ENCODE measurements at regions not wholly inside any gene's neighbourhood (a gene's known extent, or its start where the extent isn't known, plus 50 kb on each side); places are given as distances from the start of the nearest gene placed in this dataset.

- Histone ChIP-seq H3K79me2 (replicated peaks; ENCODE audit: insufficient read depth, low read length) (no peaks in the 10 kb centered on the region), H3K9me3 (ENCODE audit: low read length) (no peaks in the 10 kb centered on the region), H3K4me3 (ENCODE audit: low read length) (no peak overlapping the region), H2AFZ (ENCODE audit: low read depth, low read length) (no peak overlapping the region), H3K27me3 (ENCODE audit: insufficient read depth, low read depth, low read length) (no peaks in the 10 kb centered on the region), H4K20me1 (ENCODE audit: insufficient read depth) (no peaks in the 10 kb centered on the region), H3F3A (ENCODE audit: insufficient read depth, low read length, poor library complexity, severe bottlenecking) (no peaks in the 10 kb centered on the region), H3K27ac (ENCODE audit: low read length) (no peak overlapping the region), H3K4me2 (ENCODE audit: low read length) (no peak overlapping the region), H3K9ac (ENCODE audit: low read length) (no peak overlapping the region), H3K9me2 (ENCODE audit: insufficient read depth, low read length) (no peaks in the 10 kb centered on the region), H3K36me3 (ENCODE audit: insufficient read depth, low read length) (no peaks in the 10 kb centered on the region)
- TF ChIP-seq, protein P1, sequence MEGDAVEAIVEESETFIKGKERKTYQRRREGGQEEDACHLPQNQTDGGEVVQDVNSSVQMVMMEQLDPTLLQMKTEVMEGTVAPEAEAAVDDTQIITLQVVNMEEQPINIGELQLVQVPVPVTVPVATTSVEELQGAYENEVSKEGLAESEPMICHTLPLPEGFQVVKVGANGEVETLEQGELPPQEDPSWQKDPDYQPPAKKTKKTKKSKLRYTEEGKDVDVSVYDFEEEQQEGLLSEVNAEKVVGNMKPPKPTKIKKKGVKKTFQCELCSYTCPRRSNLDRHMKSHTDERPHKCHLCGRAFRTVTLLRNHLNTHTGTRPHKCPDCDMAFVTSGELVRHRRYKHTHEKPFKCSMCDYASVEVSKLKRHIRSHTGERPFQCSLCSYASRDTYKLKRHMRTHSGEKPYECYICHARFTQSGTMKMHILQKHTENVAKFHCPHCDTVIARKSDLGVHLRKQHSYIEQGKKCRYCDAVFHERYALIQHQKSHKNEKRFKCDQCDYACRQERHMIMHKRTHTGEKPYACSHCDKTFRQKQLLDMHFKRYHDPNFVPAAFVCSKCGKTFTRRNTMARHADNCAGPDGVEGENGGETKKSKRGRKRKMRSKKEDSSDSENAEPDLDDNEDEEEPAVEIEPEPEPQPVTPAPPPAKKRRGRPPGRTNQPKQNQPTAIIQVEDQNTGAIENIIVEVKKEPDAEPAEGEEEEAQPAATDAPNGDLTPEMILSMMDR (IDR thresholded peaks at IDR 0.05; ENCODE audit: poor library complexity, severe bottlenecking): no peak
- no peak for TF ChIP-seq EP300 (conservative IDR thresholded peaks at IDR 0.05; ENCODE audit: poor library complexity, severe bottlenecking)
- no peak for TF ChIP-seq SMC3 (conservative IDR thresholded peaks at IDR 0.05; ENCODE audit: poor library complexity)
Measured at GRCh38 chr5:2582106-2582505, 169.4 kb downstream of the IRX2 start.

- Histone ChIP-seq H3K79me2 (replicated peaks; ENCODE audit: insufficient read depth, low read length) (no peaks in the 10 kb centered on the region), H3K9ac (ENCODE audit: low read length) (no peak overlapping the region), H3K36me3 (ENCODE audit: insufficient read depth, low read length) (no peaks in the 10 kb centered on the region), H4K20me1 (ENCODE audit: insufficient read depth) (no peaks in the 10 kb centered on the region), H3K9me3 (ENCODE audit: low read length) (no peaks in the 10 kb centered on the region), H2AFZ (ENCODE audit: low read depth, low read length) (no peak overlapping the region), H3K4me2 (ENCODE audit: low read length) (no peak overlapping the region), H3F3A (ENCODE audit: insufficient read depth, low read length, poor library complexity, severe bottlenecking) (no peaks in the 10 kb centered on the region), H3K27ac (ENCODE audit: low read length) (no peak overlapping the region), H3K27me3 (ENCODE audit: insufficient read depth, low read depth, low read length) (no peaks in the 10 kb centered on the region), H3K9me2 (ENCODE audit: insufficient read depth, low read length) (no peaks in the 10 kb centered on the region), H3K4me3 (ENCODE audit: low read length) (no peak overlapping the region)
- TF ChIP-seq, protein P2, sequence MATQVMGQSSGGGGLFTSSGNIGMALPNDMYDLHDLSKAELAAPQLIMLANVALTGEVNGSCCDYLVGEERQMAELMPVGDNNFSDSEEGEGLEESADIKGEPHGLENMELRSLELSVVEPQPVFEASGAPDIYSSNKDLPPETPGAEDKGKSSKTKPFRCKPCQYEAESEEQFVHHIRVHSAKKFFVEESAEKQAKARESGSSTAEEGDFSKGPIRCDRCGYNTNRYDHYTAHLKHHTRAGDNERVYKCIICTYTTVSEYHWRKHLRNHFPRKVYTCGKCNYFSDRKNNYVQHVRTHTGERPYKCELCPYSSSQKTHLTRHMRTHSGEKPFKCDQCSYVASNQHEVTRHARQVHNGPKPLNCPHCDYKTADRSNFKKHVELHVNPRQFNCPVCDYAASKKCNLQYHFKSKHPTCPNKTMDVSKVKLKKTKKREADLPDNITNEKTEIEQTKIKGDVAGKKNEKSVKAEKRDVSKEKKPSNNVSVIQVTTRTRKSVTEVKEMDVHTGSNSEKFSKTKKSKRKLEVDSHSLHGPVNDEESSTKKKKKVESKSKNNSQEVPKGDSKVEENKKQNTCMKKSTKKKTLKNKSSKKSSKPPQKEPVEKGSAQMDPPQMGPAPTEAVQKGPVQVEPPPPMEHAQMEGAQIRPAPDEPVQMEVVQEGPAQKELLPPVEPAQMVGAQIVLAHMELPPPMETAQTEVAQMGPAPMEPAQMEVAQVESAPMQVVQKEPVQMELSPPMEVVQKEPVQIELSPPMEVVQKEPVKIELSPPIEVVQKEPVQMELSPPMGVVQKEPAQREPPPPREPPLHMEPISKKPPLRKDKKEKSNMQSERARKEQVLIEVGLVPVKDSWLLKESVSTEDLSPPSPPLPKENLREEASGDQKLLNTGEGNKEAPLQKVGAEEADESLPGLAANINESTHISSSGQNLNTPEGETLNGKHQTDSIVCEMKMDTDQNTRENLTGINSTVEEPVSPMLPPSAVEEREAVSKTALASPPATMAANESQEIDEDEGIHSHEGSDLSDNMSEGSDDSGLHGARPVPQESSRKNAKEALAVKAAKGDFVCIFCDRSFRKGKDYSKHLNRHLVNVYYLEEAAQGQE (IDR thresholded peaks at IDR 0.05; ENCODE audit: borderline replicate concordance): no peak
- TF ChIP-seq SMC3 (conservative IDR thresholded peaks at IDR 0.05; ENCODE audit: poor library complexity) (no peak), POLR2AphosphoS5 (IDR thresholded peaks at IDR 0.05) (no peak), EP300 (conservative IDR thresholded peaks at IDR 0.05; ENCODE audit: poor library complexity, severe bottlenecking) (no peak), RAD21 (conservative IDR thresholded peaks at IDR 0.05) (no peak), TAF1 (IDR thresholded peaks at IDR 0.05; ENCODE audit: low read depth) (no peak)
- TF ChIP-seq, protein P1 (IDR thresholded peaks at IDR 0.05; ENCODE audit: poor library complexity, severe bottlenecking): no peak
Measured at GRCh38 chr5:2581418-2581817, 170.1 kb downstream of the IRX2 start.

All from neural cell (in vitro differentiated cells).